ENCODE measurements at regions not wholly inside any gene's neighbourhood (a gene's known extent, or its start where the extent isn't known, plus 50 kb on each side); places are given as distances from the start of the nearest gene placed in this dataset.

DNA sequence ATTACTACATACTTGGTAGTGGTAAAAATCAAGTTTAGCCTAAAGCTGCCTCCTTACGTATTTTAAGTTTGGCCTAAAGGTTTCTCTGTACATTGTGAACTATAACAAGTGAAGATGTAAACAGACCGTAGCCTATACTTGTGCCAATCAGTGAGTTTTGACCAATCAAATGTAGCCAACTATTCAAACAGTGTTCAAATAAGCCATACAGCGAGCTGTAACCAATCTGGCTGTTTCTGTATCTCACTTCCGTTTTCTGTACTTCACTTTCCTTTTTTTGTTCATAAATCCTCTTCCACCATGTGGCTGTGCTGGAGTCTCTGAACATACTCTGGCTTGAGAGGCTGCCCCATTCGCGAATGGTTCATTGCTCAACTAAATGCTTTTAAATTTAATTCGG lies 2504.6 kb downstream of the PCDH9 start:
- CTCF ChIA-PET, result no interaction called here
- no peak for DNase-seq (ENCODE audit: extremely low spot score)
- POLR2A ChIA-PET, result no interaction called here
- TF ChIP-seq SUZ12 (IDR thresholded peaks at IDR 0.05), result no peak
- TF ChIP-seq, protein P1, sequence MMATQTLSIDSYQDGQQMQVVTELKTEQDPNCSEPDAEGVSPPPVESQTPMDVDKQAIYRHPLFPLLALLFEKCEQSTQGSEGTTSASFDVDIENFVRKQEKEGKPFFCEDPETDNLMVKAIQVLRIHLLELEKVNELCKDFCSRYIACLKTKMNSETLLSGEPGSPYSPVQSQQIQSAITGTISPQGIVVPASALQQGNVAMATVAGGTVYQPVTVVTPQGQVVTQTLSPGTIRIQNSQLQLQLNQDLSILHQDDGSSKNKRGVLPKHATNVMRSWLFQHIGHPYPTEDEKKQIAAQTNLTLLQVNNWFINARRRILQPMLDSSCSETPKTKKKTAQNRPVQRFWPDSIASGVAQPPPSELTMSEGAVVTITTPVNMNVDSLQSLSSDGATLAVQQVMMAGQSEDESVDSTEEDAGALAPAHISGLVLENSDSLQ (IDR thresholded peaks at IDR 0.05), result peak; percentile 13; the same call in 1 of the 2 replicates
- TF ChIP-seq SP1 (IDR thresholded peaks at IDR 0.05), result no peak
- TF ChIP-seq ELF4 (IDR thresholded peaks at IDR 0.05), result no peak

DNA sequence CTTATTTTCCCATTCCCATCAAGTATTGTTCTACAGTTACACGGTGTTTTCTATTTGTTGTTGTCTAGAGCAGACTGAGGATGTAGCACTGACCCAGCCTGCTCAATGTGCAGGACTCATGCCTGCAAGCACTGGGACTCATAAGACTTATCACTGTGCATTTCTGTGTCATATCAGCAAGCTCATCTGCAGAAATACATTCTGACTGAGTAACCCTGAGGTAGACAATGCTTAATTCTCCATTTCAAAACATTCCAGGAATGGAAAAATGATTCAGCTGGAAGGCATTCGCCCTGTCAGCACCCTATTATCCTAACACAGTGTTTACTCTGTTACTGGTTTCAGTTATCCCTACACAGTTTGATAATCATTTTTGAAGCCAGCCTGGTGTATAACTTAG lies 2506.4 kb downstream of the PCDH9 start:
- POLR2A ChIA-PET, result no interaction called here
- TF ChIP-seq L3MBTL2 (conservative IDR thresholded peaks at IDR 0.05), result no peak
- CTCF ChIA-PET, result interaction anchor here (0.5 kb wide), 1 partner anchor 1839 kb away, joined by 3 read pairs; no protein-coding TSS in a partner anchor
- DNase-seq (ENCODE audit: extremely low spot score), result peak; percentile 43

DNA sequence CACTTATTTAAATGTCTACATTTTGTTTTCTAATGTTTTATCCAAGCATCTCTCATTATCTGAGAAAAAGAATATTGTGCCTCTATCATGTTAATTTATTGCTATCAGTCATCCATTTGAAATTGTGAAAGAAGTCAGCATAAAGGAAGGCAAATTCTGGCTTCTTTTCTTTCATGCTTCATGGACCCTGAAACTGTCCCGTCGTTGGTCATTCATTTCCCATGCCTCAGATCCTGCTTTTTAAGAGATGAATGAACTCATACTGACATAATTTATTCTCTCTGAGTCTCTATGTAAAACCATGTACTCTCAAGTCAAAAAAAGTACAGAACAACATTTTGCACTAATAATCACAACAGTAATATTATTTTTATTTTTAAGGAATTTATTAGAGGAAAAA lies 2512.0 kb downstream of the PCDH9 start:
- TF ChIP-seq FOXM1 (IDR thresholded peaks at IDR 0.05; ENCODE audit: borderline replicate concordance) (no peak), SP1 (IDR thresholded peaks at IDR 0.05) (no peak), LEF1 (IDR thresholded peaks at IDR 0.05; ENCODE audit: borderline replicate concordance) (no peak), NFRKB (IDR thresholded peaks at IDR 0.05) (no peak), TARDBP (IDR thresholded peaks at IDR 0.05) (no peak), L3MBTL2 (conservative IDR thresholded peaks at IDR 0.05) (no peak), BHLHE40 (IDR thresholded peaks at IDR 0.05; ENCODE audit: borderline replicate concordance) (no peak), ARNT (IDR thresholded peaks at IDR 0.05) (no peak), FOXA1 (IDR thresholded peaks at IDR 0.05) (no peak), ZNF384 (IDR thresholded peaks at IDR 0.05) (no peak), ELF4 (IDR thresholded peaks at IDR 0.05) (no peak)
- POLR2A ChIA-PET, result no interaction called here
- DNase-seq (ENCODE audit: extremely low spot score), result no peak
- CTCF ChIA-PET, result no interaction called here

DNA sequence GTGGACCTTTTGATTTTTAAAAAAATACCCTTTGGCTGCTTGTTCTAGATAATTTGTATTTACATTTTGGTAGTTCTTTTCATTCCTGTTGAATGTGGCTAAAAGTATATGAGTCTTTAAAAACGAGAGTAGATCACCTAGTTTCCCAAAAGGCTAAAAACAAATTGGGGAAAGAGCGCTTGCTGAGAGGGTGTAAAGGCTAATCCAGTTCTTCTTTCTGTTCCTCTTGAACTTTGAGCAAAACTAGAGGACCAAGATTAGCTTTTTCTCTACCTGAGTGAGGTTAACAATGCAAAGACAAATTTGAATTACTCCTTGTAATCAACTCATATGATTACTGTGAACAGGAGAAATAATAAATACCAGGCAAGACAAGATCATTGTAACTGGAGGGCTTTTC lies 2513.2 kb downstream of the PCDH9 start:
- no peak for DNase-seq (ENCODE audit: extremely low spot score)
- ChIA-PET POLR2A (no interaction called here), CTCF (no interaction called here)
- TF ChIP-seq FOXM1 (IDR thresholded peaks at IDR 0.05; ENCODE audit: borderline replicate concordance) (no peak), HDGF (IDR thresholded peaks at IDR 0.05; ENCODE audit: borderline replicate concordance) (no peak), NFRKB (IDR thresholded peaks at IDR 0.05) (no peak), CTBP1 (IDR thresholded peaks at IDR 0.05; ENCODE audit: borderline replicate concordance) (no peak), FOXA1 (IDR thresholded peaks at IDR 0.05) (no peak), SUZ12 (IDR thresholded peaks at IDR 0.05) (no peak), L3MBTL2 (conservative IDR thresholded peaks at IDR 0.05) (no peak), LEF1 (IDR thresholded peaks at IDR 0.05; ENCODE audit: borderline replicate concordance) (no peak), ARNT (IDR thresholded peaks at IDR 0.05) (no peak)
- TF ChIP-seq, protein P1 (IDR thresholded peaks at IDR 0.05), result no peak

DNA sequence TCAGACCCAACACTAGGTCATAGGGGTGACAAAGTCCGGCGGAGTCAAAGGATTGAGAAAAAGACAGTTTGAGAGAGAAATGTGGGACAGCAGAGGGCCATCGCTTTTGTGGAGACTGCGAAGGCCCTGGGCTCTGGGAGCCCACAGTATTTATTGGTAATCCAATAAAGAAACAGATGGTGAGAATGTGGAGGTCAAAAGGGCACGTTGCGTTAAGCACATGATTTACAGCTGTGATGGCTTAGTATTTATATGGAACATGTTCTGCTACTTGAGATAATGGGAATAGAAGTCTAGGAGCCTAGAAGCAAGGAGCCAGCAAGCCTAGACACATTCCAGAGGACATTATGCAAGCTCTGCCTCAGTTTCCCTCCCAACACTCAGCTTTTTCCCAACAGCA lies 2521.1 kb downstream of the PCDH9 start:
- TF ChIP-seq FOXM1 (IDR thresholded peaks at IDR 0.05; ENCODE audit: borderline replicate concordance) (no peak), ZNF384 (IDR thresholded peaks at IDR 0.05) (no peak)
- TF ChIP-seq, protein P1 (IDR thresholded peaks at IDR 0.05), result peak; percentile 65
- ChIA-PET CTCF (no interaction called here), POLR2A (no interaction called here)
- DNase-seq (ENCODE audit: extremely low spot score), result no peak

DNA sequence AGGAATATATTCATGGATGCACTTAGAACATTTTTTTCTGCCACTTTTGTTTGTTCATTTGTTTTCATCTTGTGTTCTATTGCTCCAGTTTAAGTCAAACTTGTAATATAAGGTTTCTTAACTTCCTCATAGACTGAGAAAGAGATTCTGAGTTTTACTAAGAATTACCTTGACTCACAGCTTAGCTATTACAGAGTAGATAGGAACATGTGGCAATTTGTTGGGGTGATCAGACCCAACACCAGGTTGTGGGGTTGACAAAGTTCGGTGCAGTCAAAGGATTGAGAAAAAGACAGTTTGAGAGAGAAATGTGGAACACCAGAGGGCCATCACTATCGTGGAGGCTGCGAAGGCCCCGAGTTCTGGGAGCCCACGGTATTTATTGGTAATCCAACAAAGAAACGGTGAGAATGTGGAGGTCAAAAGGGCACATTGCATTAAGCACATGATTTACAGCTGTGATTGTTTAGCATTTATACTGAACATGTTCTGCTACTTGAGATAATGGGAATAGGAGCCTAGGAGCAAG lies 2526.0 kb downstream of the PCDH9 start:
- no peak for TF ChIP-seq ARNT (IDR thresholded peaks at IDR 0.05)
- TF ChIP-seq, protein P1 (IDR thresholded peaks at IDR 0.05), result peak; percentile 8; the same call in 1 of the 2 replicates
- no peak for TF ChIP-seq SUZ12 (IDR thresholded peaks at IDR 0.05)

DNA sequence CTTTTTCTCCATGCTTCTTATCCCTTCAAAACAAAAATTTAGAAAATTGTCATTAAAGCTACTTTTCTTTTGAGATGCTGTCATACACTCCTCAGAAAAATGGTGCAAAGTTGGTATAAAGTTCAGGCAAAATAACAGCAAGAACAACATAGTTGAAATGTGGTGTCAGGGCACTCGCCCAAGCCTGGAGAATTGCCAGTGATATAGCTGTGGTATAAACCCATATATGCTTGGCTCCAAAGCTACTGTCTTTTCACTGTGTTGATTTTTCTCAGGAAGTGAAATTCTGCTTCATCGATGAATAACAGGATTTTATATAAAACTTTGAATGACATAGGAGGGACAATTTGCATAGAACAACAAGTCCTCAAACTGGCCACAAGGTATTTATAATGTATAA lies 2532.9 kb downstream of the PCDH9 start:
- ChIA-PET CTCF (interaction anchor here (1.6 kb wide), 1 partner anchor 13 kb away, joined by 4 read pairs; no protein-coding TSS in a partner anchor), POLR2A (no interaction called here)
- no peak for DNase-seq (ENCODE audit: extremely low spot score)
- no peak for TF ChIP-seq ARNT (IDR thresholded peaks at IDR 0.05)
- TF ChIP-seq L3MBTL2 (conservative IDR thresholded peaks at IDR 0.05), result no peak
- TF ChIP-seq NFRKB (IDR thresholded peaks at IDR 0.05), result no peak
- TF ChIP-seq, protein P1 (IDR thresholded peaks at IDR 0.05), result no peak
- no peak for TF ChIP-seq CTBP1 (IDR thresholded peaks at IDR 0.05; ENCODE audit: borderline replicate concordance)
- no peak for TF ChIP-seq LEF1 (IDR thresholded peaks at IDR 0.05; ENCODE audit: borderline replicate concordance)
- no peak for TF ChIP-seq ELF4 (IDR thresholded peaks at IDR 0.05)
- TF ChIP-seq HDGF (IDR thresholded peaks at IDR 0.05; ENCODE audit: borderline replicate concordance), result no peak
- TF ChIP-seq FOXA1 (IDR thresholded peaks at IDR 0.05), result no peak
- no peak for TF ChIP-seq TARDBP (IDR thresholded peaks at IDR 0.05)
- no peak for TF ChIP-seq ZNF384 (IDR thresholded peaks at IDR 0.05)
- no peak for TF ChIP-seq FOXK2 (IDR thresholded peaks at IDR 0.05)
- TF ChIP-seq SUZ12 (IDR thresholded peaks at IDR 0.05), result no peak
- no peak for TF ChIP-seq BHLHE40 (IDR thresholded peaks at IDR 0.05; ENCODE audit: borderline replicate concordance)
- TF ChIP-seq SP1 (IDR thresholded peaks at IDR 0.05), result no peak

More for the DNA sequence above, 2526.0 kb downstream of the PCDH9 start:
- POLR2A ChIA-PET, result no interaction called here
- no peak for DNase-seq (ENCODE audit: extremely low spot score)
- CTCF ChIA-PET, result no interaction called here

Data from HEK293T (cell line).